ENCODE measurements at regions not wholly inside any gene's neighbourhood (a gene's known extent, or its start where the extent isn't known, plus 50 kb on each side); places are given as distances from the start of the nearest gene placed in this dataset.

- no peaks in the 10 kb centered on the region for H3K4me1 ChIP-seq (ENCODE audit: insufficient read depth)
- H3K36me3 ChIP-seq (ENCODE audit: insufficient read depth) = no peaks in the 10 kb centered on the region
- 94% methylated on average over 3 of the region's 3 CpGs for WGBS
- no peak overlapping the region for H3K27ac ChIP-seq (ENCODE audit: low read depth)
- no peak for DNase-seq (ENCODE audit: extremely low spot score)
- no peak overlapping the region for H3K4me3 ChIP-seq (ENCODE audit: low read depth, low read length)
Measured at GRCh38 chr2:62447411-62447810, 58.6 kb downstream of the TMEM17 start.

GRCh38 chr2:62446491-62446890 lies 59.5 kb downstream of the TMEM17 start:
- Histone ChIP-seq H3K27ac (ENCODE audit: low read depth) (no peak overlapping the region), H3K4me3 (ENCODE audit: low read depth, low read length) (no peak overlapping the region), H3K4me1 (ENCODE audit: insufficient read depth) (no peaks in the 10 kb centered on the region), H3K36me3 (ENCODE audit: insufficient read depth) (no peaks in the 10 kb centered on the region)
- no peak for DNase-seq (ENCODE audit: extremely low spot score)
- 78% methylated on average over 1 of the region's 1 CpG for WGBS

DNA sequence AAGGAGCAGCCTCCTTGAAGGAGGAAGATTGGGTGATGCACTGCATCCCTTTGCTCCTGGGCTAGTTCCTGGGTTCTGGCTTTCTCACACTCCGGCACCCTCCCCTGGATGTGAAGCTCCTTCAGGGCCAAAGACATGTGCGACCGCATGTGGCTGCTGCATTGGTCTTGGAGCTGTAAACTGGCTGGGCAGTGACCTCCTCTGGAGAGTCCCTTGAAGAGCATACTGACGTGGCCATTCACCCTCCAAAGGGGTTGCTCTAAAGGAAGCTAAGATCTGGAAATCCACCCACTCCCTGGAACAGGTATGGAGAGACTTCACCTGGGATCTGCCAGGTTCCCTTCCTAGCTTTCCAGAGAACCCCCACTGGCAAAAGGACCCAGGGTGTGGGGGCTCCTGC lies 62.1 kb downstream of the TMEM17 start:
- Histone ChIP-seq H3K36me3 (ENCODE audit: insufficient read depth) (no peaks in the 10 kb centered on the region), H3K27ac (ENCODE audit: low read depth) (no peak overlapping the region), H3K4me1 (ENCODE audit: insufficient read depth) (no peaks in the 10 kb centered on the region), H3K4me3 (ENCODE audit: low read depth, low read length) (no peak overlapping the region)
- DNase-seq (ENCODE audit: extremely low spot score) = no peak
- 86% methylated on average over 4 of the region's 4 CpGs for WGBS

GRCh38 chr2:62443471-62443870 lies 62.5 kb downstream of the TMEM17 start:
- WGBS = 85% methylated on average over 4 of the region's 4 CpGs
- no peak overlapping the region for H3K4me3 ChIP-seq (ENCODE audit: low read depth, low read length)
- DNase-seq (ENCODE audit: extremely low spot score) = no peak
- no peak overlapping the region for H3K27ac ChIP-seq (ENCODE audit: low read depth)
- no peaks in the 10 kb centered on the region for H3K4me1 ChIP-seq (ENCODE audit: insufficient read depth)
- no peaks in the 10 kb centered on the region for H3K36me3 ChIP-seq (ENCODE audit: insufficient read depth)

GRCh38 chr2:62441824-62442223 lies 64.2 kb downstream of the TMEM17 start:
- no peak for DNase-seq (ENCODE audit: extremely low spot score)
- 75% methylated on average over 6 of the region's 6 CpGs for WGBS
- Histone ChIP-seq H3K36me3 (ENCODE audit: insufficient read depth) (no peaks in the 10 kb centered on the region), H3K27ac (ENCODE audit: low read depth) (no peak overlapping the region), H3K4me1 (ENCODE audit: insufficient read depth) (no peaks in the 10 kb centered on the region), H3K4me3 (ENCODE audit: low read depth, low read length) (no peak overlapping the region)

- Histone ChIP-seq H3K27ac (ENCODE audit: low read depth) (no peak overlapping the region), H3K4me3 (ENCODE audit: low read depth, low read length) (no peak overlapping the region), H3K36me3 (ENCODE audit: insufficient read depth) (no peaks in the 10 kb centered on the region), H3K4me1 (ENCODE audit: insufficient read depth) (no peaks in the 10 kb centered on the region)
- WGBS = 81% methylated on average over 5 of the region's 5 CpGs
- DNase-seq (ENCODE audit: extremely low spot score) = no peak
Measured at GRCh38 chr2:62441421-62441820, 64.6 kb downstream of the TMEM17 start.

DNA sequence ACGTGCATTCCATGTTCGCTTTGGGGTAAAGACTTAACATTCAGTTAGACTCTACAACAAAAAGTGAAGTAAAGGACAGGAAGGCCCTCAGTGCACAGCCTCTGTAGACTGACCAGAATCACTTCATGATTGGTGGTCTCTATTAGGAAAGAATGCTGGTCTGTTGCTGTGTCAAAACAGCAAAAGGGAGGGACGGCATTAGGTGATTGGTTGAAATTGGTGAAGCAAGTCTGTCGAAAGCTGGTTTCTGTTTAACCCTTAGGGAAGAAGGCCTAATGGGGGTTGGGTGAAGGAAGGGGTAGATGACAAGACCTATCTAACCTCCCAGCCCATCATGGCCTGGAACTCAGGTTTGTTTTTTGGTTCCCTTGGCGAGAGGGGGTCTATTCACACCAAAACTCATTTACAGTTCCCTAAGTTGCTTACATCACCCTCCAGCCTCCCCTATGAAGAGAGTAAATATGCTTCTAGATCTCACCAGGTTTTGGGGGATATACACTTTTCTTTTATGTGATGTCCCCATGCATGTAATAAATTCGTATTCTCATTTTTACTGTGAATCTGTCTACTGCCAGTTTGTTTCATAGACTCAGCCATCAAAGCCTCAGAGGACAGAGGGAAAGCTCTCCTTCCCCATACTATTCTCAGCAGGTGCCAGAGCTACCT lies 65.6 kb downstream of the TMEM17 start:
- H3K36me3 ChIP-seq (ENCODE audit: insufficient read depth) = no peaks in the 10 kb centered on the region
- WGBS = 87% methylated on average over 6 of the region's 6 CpGs
- H3K4me1 ChIP-seq (ENCODE audit: insufficient read depth) = no peaks in the 10 kb centered on the region
- no peak overlapping the region for H3K27ac ChIP-seq (ENCODE audit: low read depth)
- DNase-seq (ENCODE audit: extremely low spot score) = no peak
- H3K4me3 ChIP-seq (ENCODE audit: low read depth, low read length) = no peak overlapping the region

DNA sequence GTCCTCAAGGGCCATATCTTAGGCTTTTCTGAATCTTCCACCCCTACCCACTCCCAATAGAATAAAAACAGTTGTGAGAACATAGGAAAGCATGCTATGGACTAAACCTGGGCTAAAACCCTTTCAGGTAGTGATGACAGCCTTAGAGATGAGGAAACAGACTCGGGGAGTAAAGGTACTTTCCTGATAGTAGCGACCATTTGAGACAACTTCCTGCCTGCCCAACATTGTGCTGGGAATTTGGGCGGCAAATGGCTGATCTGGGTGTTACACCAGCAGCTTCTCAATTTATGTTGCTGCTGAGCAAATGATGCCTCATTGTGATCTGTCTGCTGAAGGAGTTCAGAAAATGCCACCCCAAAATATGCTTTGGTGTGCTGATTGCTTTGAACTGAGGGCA lies 66.6 kb downstream of the TMEM17 start:
- Histone ChIP-seq H3K36me3 (ENCODE audit: insufficient read depth) (no peaks in the 10 kb centered on the region), H3K4me3 (ENCODE audit: low read depth, low read length) (no peak overlapping the region), H3K27ac (ENCODE audit: low read depth) (no peak overlapping the region), H3K4me1 (ENCODE audit: insufficient read depth) (no peaks in the 10 kb centered on the region)
- no peak for DNase-seq (ENCODE audit: extremely low spot score)
- WGBS = 90% methylated on average over 3 of the region's 3 CpGs

GRCh38 chr2:62437785-62438184 lies 68.2 kb downstream of the TMEM17 start:
- Histone ChIP-seq H3K36me3 (ENCODE audit: insufficient read depth) (no peaks in the 10 kb centered on the region), H3K27ac (ENCODE audit: low read depth) (no peak overlapping the region), H3K4me1 (ENCODE audit: insufficient read depth) (no peaks in the 10 kb centered on the region), H3K4me3 (ENCODE audit: low read depth, low read length) (no peak overlapping the region)
- WGBS = 93% methylated on average over 5 of the region's 5 CpGs
- DNase-seq (ENCODE audit: extremely low spot score) = no peak

- DNase-seq (ENCODE audit: extremely low spot score) = no peak
- Histone ChIP-seq H3K4me3 (ENCODE audit: low read depth, low read length) (no peak overlapping the region), H3K4me1 (ENCODE audit: insufficient read depth) (no peaks in the 10 kb centered on the region), H3K36me3 (ENCODE audit: insufficient read depth) (no peaks in the 10 kb centered on the region), H3K27ac (ENCODE audit: low read depth) (no peak overlapping the region)
- WGBS = 78% methylated on average over 3 of the region's 3 CpGs
Measured at GRCh38 chr2:62435720-62436119, 70.3 kb downstream of the TMEM17 start.

- WGBS = 84% methylated on average over 3 of the region's 3 CpGs
- Histone ChIP-seq H3K27ac (ENCODE audit: low read depth) (no peak overlapping the region), H3K4me1 (ENCODE audit: insufficient read depth) (no peaks in the 10 kb centered on the region), H3K36me3 (ENCODE audit: insufficient read depth) (no peaks in the 10 kb centered on the region), H3K4me3 (ENCODE audit: low read depth, low read length) (no peak overlapping the region)
- DNase-seq (ENCODE audit: extremely low spot score) = no peak
Measured at GRCh38 chr2:62432407-62432806, 73.6 kb downstream of the TMEM17 start.

- no peak for DNase-seq (ENCODE audit: extremely low spot score)
- no peaks in the 10 kb centered on the region for H3K4me1 ChIP-seq (ENCODE audit: insufficient read depth)
- H3K27ac ChIP-seq (ENCODE audit: low read depth) = no peak overlapping the region
- H3K36me3 ChIP-seq (ENCODE audit: insufficient read depth) = no peaks in the 10 kb centered on the region
- 88% methylated on average over 3 of the region's 3 CpGs for WGBS
- no peak overlapping the region for H3K4me3 ChIP-seq (ENCODE audit: low read depth, low read length)
Measured at GRCh38 chr2:62431512-62431911, 74.5 kb downstream of the TMEM17 start.

DNA sequence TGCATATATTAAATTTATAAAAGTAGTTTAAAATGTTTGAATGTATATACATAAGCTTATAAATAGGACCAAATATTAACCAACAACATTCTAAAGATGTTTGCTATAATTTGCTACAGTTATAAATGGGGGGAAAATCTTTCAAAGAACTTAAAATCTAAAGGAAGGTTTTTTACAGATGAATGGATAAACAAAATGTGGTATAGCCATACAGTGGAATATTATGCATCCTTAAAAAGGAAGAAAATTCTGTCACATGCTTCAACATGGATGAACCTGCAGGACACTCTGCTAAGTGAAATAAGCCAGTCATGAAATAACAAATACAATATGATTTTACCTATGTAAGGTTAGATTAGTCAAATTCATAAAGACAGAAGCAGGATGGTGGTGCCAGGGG lies 75.8 kb downstream of the TMEM17 start:
- Histone ChIP-seq H3K27ac (ENCODE audit: low read depth) (no peak overlapping the region), H3K36me3 (ENCODE audit: insufficient read depth) (no peaks in the 10 kb centered on the region), H3K4me1 (ENCODE audit: insufficient read depth) (no peaks in the 10 kb centered on the region), H3K4me3 (ENCODE audit: low read depth, low read length) (no peak overlapping the region)
- no peak for DNase-seq (ENCODE audit: extremely low spot score)

- no peak for DNase-seq (ENCODE audit: extremely low spot score)
- Histone ChIP-seq H3K4me3 (ENCODE audit: low read depth, low read length) (no peak overlapping the region), H3K27ac (ENCODE audit: low read depth) (no peak overlapping the region), H3K4me1 (ENCODE audit: insufficient read depth) (no peaks in the 10 kb centered on the region), H3K36me3 (ENCODE audit: insufficient read depth) (no peaks in the 10 kb centered on the region)
- 92% methylated on average over 9 of the region's 9 CpGs for WGBS
Measured at GRCh38 chr2:62427146-62427545, 78.8 kb downstream of the TMEM17 start.
